Choroid plexus epithelial cell (primary cell): ENCODE measurements at regions not wholly inside any gene's neighbourhood (a gene's known extent, or its start where the extent isn't known, plus 50 kb on each side); places are given as distances from the start of the nearest gene placed in this dataset.
"Not testable (repeated sequence)": the region's sequence is repeated elsewhere in the genome, so short reads cannot be mapped to it uniquely, and the experiment has no call there.

Source experiments
- DNase-seq: peaks from one replicate; pipeline ENCODE4 v3.0.0-alpha.2; 2010; ENCODE audit warnings: low read depth
- H3K4me3 ChIP-seq: 2 replicates; pipeline ENCODE4 v1.5.1; 2011; ENCODE audit warnings: low read depth, mild to moderate bottlenecking, control low read depth, low read length, moderate library complexity
- TF ChIP-seq, protein P1 (sequence below): conservative IDR thresholded peaks from 2 replicates; pipeline ENCODE4 v1.5.1; 2011; ENCODE audit warnings: low read depth, mild to moderate bottlenecking, control low read depth, inconsistent platforms, low read length, moderate library complexity

DNA sequence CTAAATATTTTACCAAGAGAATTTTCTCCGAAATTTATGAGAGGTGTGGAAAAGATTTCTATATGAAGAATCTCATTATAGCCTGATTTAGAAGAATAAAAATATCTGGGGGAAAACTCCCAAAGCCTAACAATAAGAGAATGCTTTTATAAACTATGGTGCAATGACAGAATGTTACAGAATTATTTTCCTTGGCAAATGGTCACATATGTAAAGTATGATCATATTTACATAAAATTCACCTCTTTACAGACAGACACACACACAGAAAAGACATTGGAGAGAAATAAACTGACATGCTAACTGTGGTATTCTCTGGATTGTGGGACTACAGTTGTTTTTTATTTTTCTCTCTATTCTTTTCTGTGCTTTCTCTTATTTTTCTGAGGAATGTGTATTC is 226.3 kb upstream of the USP24 start:
- TF ChIP-seq, protein P1, sequence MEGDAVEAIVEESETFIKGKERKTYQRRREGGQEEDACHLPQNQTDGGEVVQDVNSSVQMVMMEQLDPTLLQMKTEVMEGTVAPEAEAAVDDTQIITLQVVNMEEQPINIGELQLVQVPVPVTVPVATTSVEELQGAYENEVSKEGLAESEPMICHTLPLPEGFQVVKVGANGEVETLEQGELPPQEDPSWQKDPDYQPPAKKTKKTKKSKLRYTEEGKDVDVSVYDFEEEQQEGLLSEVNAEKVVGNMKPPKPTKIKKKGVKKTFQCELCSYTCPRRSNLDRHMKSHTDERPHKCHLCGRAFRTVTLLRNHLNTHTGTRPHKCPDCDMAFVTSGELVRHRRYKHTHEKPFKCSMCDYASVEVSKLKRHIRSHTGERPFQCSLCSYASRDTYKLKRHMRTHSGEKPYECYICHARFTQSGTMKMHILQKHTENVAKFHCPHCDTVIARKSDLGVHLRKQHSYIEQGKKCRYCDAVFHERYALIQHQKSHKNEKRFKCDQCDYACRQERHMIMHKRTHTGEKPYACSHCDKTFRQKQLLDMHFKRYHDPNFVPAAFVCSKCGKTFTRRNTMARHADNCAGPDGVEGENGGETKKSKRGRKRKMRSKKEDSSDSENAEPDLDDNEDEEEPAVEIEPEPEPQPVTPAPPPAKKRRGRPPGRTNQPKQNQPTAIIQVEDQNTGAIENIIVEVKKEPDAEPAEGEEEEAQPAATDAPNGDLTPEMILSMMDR: no peak
- no peak overlapping the region for H3K4me3 ChIP-seq
- DNase-seq: no peak

DNA sequence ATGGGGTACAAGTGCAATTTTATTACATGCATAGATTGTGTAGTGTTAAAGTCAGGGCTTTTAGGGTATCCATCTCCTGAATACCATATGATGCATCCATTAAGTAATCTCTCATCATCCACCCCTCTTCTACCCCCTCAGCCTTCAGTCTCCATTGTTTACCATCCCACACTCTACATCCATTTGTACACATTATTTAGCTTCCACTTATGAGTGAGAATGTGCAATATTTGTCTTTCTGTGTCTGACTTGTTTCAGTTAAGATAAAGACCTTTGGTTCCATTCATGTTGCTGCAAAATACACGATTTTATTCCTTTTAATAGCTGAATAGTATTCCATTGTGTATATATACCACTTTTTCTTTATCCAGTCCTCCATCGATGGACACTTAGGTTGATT is 222.5 kb upstream of the USP24 start:
- DNase-seq: no peak
- TF ChIP-seq, protein P1: no peak
- H3K4me3 ChIP-seq: no peak overlapping the region

DNA sequence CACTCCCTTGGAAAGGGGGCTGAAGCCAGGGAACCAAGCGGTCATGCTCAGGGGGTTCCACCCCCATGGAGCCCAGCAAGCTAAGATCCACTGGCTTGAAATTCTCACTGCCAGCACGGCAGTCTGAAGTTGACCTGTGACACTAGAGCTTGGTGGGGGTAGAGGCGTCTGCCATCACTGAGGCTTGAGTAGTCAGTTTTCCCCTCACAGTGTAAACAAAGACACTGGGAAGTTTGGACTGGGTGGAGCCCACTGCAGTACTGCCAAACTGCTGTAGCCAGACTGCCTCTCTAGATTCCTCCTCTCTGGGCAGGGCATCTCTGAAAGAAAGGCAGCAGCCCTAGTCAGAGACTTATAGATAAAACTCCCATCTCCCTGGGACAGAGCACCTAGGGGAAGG is 215.6 kb upstream of the USP24 start:
- not testable (repeated sequence) for H3K4me3 ChIP-seq, DNase-seq

DNA sequence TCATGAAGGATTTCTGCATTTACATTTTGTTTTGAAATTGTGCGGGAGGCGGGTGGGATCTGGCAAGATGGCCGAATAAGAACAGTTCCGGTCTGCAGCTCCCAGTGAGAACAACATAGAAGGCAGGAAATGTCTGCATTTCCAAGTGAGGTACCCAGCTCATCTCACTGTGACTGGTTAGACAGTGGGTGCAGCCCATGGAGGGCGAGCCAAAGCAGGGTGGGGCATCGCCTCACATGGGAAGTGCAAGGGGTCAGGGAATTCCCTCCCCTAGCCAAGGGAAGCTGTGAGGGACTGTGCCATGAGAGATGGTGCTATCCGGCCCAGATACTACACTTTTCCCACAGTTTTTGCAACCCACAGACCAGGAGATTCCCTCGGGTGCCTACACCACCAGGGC is 215.0 kb upstream of the USP24 start:
- H3K4me3 ChIP-seq, DNase-seq: not testable (repeated sequence)

DNA sequence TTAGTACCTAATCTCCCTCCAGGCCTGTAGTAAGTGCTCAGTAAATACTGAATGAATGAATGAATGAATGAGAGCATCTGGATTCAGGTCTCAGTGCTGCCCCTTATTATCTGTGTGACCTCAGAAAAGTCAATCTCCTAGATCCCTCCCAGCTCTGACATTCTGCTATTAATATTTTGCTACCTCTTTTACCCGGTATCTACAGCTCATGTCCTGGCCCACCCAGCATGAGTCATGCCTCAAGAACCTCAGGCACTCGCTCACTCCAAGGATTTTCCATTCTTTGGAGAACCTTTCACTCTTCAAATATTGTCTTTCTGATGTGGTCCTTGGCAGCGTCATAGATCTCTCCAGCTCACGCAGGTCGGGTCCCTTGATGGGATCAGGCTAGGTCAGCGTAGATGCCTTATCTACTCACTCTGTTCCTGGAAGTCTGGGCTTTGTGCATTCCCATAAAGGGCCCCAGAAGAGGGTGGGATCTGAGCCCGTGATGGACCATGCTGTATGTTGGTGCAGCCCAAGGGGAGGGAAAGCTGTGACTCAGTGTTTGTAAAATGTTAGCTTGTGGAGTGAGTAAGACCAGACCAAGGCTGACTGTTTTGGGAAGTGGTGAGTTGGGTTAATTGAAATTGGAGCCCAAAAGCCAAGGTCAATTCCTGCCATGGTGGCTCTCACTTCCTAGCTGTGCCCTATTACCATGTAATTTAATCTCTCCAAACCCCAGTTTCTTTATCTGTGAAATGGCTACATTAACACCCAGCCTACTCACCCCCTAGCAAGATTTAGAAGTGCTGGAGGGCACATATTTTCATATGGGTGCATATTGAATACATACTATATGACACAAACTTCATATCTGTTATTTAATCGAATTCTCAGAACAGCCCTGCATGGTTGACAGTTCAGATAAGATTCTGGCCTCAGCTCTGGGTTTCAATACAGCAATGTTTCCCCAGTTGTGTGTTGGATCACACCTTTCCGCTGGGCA is 214.1 kb upstream of the USP24 start:
- H3K4me3 ChIP-seq: no peak overlapping the region
- peak; percentile 98 for DNase-seq
- TF ChIP-seq, protein P1: no peak

DNA sequence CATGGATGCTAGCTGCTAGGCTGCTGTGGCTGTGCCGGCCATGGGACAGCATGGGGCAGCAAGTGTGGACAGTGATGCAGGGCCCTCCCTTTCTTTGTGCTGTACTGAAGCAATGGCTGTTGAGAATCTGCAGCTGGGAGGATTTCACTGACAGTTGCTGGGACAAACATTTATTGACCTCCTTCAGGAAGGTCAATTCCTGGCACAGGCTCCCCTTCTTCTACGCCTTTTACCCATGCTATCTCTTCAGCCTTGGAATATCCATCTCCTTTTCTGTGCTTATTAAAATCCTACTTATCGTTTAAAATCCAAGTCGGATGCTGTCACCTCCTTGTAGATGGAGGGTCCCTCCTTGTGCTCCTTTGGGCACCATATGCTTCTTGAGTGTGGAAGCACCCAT is 213.1 kb upstream of the USP24 start:
- H3K4me3 ChIP-seq: no peak overlapping the region
- no peak for DNase-seq
- TF ChIP-seq, protein P1: no peak

DNA sequence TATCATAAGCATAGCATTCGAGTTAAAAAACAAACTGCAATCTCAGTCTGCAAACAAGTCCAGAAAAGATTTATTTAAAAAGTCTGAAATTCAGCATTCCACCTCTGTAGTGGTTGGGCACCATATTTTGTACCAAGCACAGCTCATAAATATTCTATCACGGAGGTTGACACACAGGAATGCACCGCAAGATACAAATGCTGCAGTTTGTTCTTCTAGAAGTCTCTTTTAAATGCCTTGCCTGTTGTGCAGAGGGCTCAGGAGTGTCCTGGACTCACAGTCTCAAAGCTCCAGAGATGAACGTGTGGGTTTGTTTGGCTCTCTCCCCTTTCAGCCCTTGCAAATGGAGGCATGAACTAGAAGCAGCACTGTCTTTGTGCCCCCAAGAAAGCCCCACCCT is 212.4 kb upstream of the USP24 start:
- TF ChIP-seq, protein P1: no peak
- H3K4me3 ChIP-seq: no peak overlapping the region
- no peak for DNase-seq

DNA sequence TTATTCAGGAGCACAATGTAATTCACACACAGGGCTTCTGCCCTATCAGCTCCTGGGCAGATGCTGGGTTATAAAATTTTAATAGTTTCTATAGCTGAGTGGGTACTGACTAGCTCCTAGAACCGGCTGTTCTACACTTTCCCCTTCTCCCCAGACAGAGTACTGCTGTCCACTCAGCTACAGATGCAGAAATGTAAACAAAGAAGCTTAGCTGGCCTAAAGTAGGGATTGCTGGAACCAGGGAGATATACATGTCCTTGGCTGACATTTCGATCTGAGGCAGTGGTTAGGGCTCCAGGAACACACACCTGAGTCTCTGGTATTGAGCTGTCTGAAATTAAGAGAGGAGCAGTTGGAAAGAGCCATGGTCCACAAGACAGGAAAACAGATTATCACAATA is 211.5 kb upstream of the USP24 start:
- no peak for DNase-seq
- TF ChIP-seq, protein P1: no peak
- H3K4me3 ChIP-seq: no peak overlapping the region
